ENCODE measurements at regions not wholly inside any gene's neighbourhood (a gene's known extent, or its start where the extent isn't known, plus 50 kb on each side); places are given as distances from the start of the nearest gene placed in this dataset.

GRCh38 chr13:93146584-93147297 lies 79.9 kb upstream of the GPC6 start:
- Histone ChIP-seq H3K4me1 (no peaks in the 10 kb centered on the region), H3K27ac (no peak overlapping the region), H3K36me3 (no peaks in the 10 kb centered on the region), H3K4me3 (no peak overlapping the region), H3K9me3 (no peaks in the 10 kb centered on the region), H3K27me3 (no peaks in the 10 kb centered on the region)
- intact Hi-C loops (cut with DNase I; ENCODE audit: low total_unique reads), result no loop called here
- peak in 1 of 2 donors; percentile 40 for DNase-seq
- TF ChIP-seq EP300 (IDR thresholded peaks at IDR 0.05) (no peak), POLR2A (IDR thresholded peaks at IDR 0.05) (no peak), POLR2AphosphoS5 (IDR thresholded peaks at IDR 0.05) (no peak), CTCF (IDR thresholded peaks at IDR 0.05) (no peak)
- WGBS, 5 donors, result 45 to 60% (median 50%) methylated on average over 4 of the region's 4 CpGs

GRCh38 chr13:93147298-93147645 lies 79.3 kb upstream of the GPC6 start:
- H3K27ac ChIP-seq, result no peak overlapping the region
- DNase-seq, result no peak
- H3K4me3 ChIP-seq, result no peak overlapping the region
- no peaks in the 10 kb centered on the region for H3K4me1 ChIP-seq
- 65 to 81% (median 75%) methylated on average over 1 of the region's 1 CpG for WGBS, 5 donors
- intact Hi-C loops (cut with DNase I; ENCODE audit: low total_unique reads), result no loop called here
- TF ChIP-seq EP300 (IDR thresholded peaks at IDR 0.05) (no peak), CTCF (IDR thresholded peaks at IDR 0.05) (no peak), POLR2AphosphoS5 (IDR thresholded peaks at IDR 0.05) (no peak), POLR2A (IDR thresholded peaks at IDR 0.05) (no peak)
- H3K36me3 ChIP-seq, result no peaks in the 10 kb centered on the region
- no peaks in the 10 kb centered on the region for H3K9me3 ChIP-seq
- H3K27me3 ChIP-seq, result no peaks in the 10 kb centered on the region

GRCh38 chr13:93147946-93148345 lies 78.7 kb upstream of the GPC6 start:
- Histone ChIP-seq H3K9me3 (no peaks in the 10 kb centered on the region), H3K27me3 (no peaks in the 10 kb centered on the region), H3K4me1 (no peaks in the 10 kb centered on the region), H3K36me3 (no peaks in the 10 kb centered on the region), H3K27ac (no peak overlapping the region), H3K4me3 (no peak overlapping the region)
- intact Hi-C loops (cut with DNase I; ENCODE audit: low total_unique reads), result no loop called here
- TF ChIP-seq POLR2AphosphoS5 (IDR thresholded peaks at IDR 0.05), result no peak
- no peak for TF ChIP-seq CTCF (IDR thresholded peaks at IDR 0.05)
- TF ChIP-seq EP300 (IDR thresholded peaks at IDR 0.05), result no peak
- TF ChIP-seq POLR2A (IDR thresholded peaks at IDR 0.05), result no peak
- WGBS, 5 donors, result 94 to 97% (median 95%) methylated on average over 5 of the region's 5 CpGs
- no peak for DNase-seq

GRCh38 chr13:93151277-93151676 lies 75.3 kb upstream of the GPC6 start:
- intact Hi-C loops (cut with DNase I; ENCODE audit: low total_unique reads), result no loop called here
- Histone ChIP-seq H3K4me1 (no peaks in the 10 kb centered on the region), H3K9me3 (no peaks in the 10 kb centered on the region), H3K4me3 (no peak overlapping the region), H3K27me3 (no peaks in the 10 kb centered on the region), H3K36me3 (no peaks in the 10 kb centered on the region), H3K27ac (no peak overlapping the region)
- no peak for DNase-seq
- no peak for TF ChIP-seq POLR2A (IDR thresholded peaks at IDR 0.05)
- TF ChIP-seq EP300 (IDR thresholded peaks at IDR 0.05), result no peak
- no peak for TF ChIP-seq POLR2AphosphoS5 (IDR thresholded peaks at IDR 0.05)
- TF ChIP-seq CTCF (IDR thresholded peaks at IDR 0.05), result no peak

Measured in stomach (tissue), 8 donors.